DOHH2 (cell line): ENCODE measurements at regions not wholly inside any gene's neighbourhood (a gene's known extent, or its start where the extent isn't known, plus 50 kb on each side); places are given as distances from the start of the nearest gene placed in this dataset.

Experiments
- CTCF ChIP-seq: fragments of 200-600 bp; sonication (generic); IDR thresholded peaks from one replicate; pipeline ENCODE4 v1.5.1; 2014; ENCODE audit warnings: antibody characterized with exemption, mild to moderate bottlenecking, low read depth, low read length; ENCODE audit not compliant: poor library complexity, severe bottlenecking
- EZH2phosphoT487 ChIP-seq: fragments of 200-600 bp; sonication (generic); IDR thresholded peaks from 2 replicates; pipeline ENCODE4 v1.6.1; 2017; ENCODE audit warnings: borderline replicate concordance, mild to moderate bottlenecking, antibody characterized with exemption, low read length, moderate library complexity, mixed read lengths

- no peak for TF ChIP-seq CTCF
- no peak for TF ChIP-seq EZH2phosphoT487
Measured at GRCh38 chr4:178271386-178271785, 829.1 kb upstream of the AGA start.
